Endothelial cell of umbilical vein (primary cell): ENCODE measurements at regions not wholly inside any gene's neighbourhood (a gene's known extent, or its start where the extent isn't known, plus 50 kb on each side); places are given as distances from the start of the nearest gene placed in this dataset.

Source experiments
- BruUV-seq: library from RNA; stranded (reverse); fragments of 400-500 nt; replicated peaks from 2 replicates; lab custom pipeline; 2021; lab: Mats Ljungman, UMichigan
- CTCF ChIA-PET: fragments of 300-600, 350-600 bp; sonication (Branson Sonifier 250); formaldehyde crosslinking; loops from one replicate; lab custom pipeline; 2021; ENCODE audit warnings: antibody characterized with exemption, inconsistent platforms; lab: Charles Lee
- POLR2A ChIA-PET: fragments of 300-600, 350-600 bp; sonication (Branson Sonifier 250); formaldehyde crosslinking; loops from one replicate; lab custom pipeline; 2021; ENCODE audit warnings: antibody characterized with exemption, inconsistent platforms; lab: Charles Lee
- DNase-seq: peaks from one replicate; pipeline ENCODE4 v3.0.0-alpha.2; 2011; ENCODE audit warnings: low read depth, low spot score
- FAIRE-seq: peaks from 2 replicates; lab custom pipeline; 2011; peaks lifted over from hg19 to GRCh38; lab: Jason Lieb, UNC
- H2AFZ ChIP-seq: 2 replicates; pipeline ENCODE4 v1.6.0; 2012; ENCODE audit warnings: low read depth, low read length, control low read depth, inconsistent platforms
- H3K27ac ChIP-seq: 2 replicates; pipeline ENCODE4 v1.5.1; 2011; ENCODE audit warnings: low read depth, mild to moderate bottlenecking, control low read depth, low read length, moderate library complexity; ENCODE audit not compliant: insufficient read depth
- H3K27me3 ChIP-seq, 2 experiments: 2 replicates each; pipeline versions ENCODE4 v1.6.0 to v1.6.1; 2011; ENCODE audit warnings: low read length in 2 of 2, mixed read lengths in 1 of 2; ENCODE audit not compliant: control insufficient read depth in 2 of 2, insufficient read depth in 2 of 2
- H3K36me3 ChIP-seq, 2 experiments: 2 replicates in 1 of 2; 3 replicates in 1 of 2; pipeline ENCODE4 v1.5.1; 2011; ENCODE audit warnings: low read length in 2 of 2, mild to moderate bottlenecking in 1 of 2, moderate library complexity in 1 of 2; ENCODE audit not compliant: control insufficient read depth in 2 of 2, insufficient read depth in 2 of 2; ENCODE audit errors: extremely low read depth in 1 of 2
- H3K4me1 ChIP-seq: 3 replicates; pipeline ENCODE4 v1.5.1; 2011; ENCODE audit warnings: mild to moderate bottlenecking, low read length; ENCODE audit not compliant: control insufficient read depth, insufficient read depth; ENCODE audit errors: extremely low read depth
- H3K4me2 ChIP-seq: 2 replicates; pipeline ENCODE4 v1.6.1; 2011; ENCODE audit warnings: low read length, control low read depth, mixed read lengths; ENCODE audit not compliant: insufficient read depth
- H3K4me3 ChIP-seq, 3 experiments: fragments of 200-600 bp in 1 of 3; sonication (generic), shearing (Covaris generic) in 1 of 3; replicated peaks in 1 of 3; 2 replicates each; pipeline ENCODE4 v1.5.1; 2011 to 2016; ENCODE audit warnings: control low read depth in 3 of 3, low read length in 3 of 3, mild to moderate bottlenecking in 2 of 3, inconsistent platforms in 1 of 3, low read depth in 1 of 3, moderate library complexity in 1 of 3; ENCODE audit not compliant: insufficient read depth in 1 of 3
- H3K79me2 ChIP-seq: 2 replicates; pipeline ENCODE4 v1.6.0; 2012; ENCODE audit warnings: low read length, inconsistent platforms; ENCODE audit not compliant: control insufficient read depth, insufficient read depth
- H3K9ac ChIP-seq: replicated peaks from 2 replicates; pipeline ENCODE3; 2011; ENCODE audit warnings: low read length, control low read depth; ENCODE audit not compliant: insufficient read depth; ENCODE audit errors: extremely low read depth
- H3K9me1 ChIP-seq: replicated peaks from 3 replicates; pipeline ENCODE4 v1.6.0; 2011; ENCODE audit warnings: mild to moderate bottlenecking, low read length; ENCODE audit not compliant: control insufficient read depth, insufficient read depth; ENCODE audit errors: extremely low read depth
- H3K9me3 ChIP-seq: replicated peaks from 2 replicates; pipeline ENCODE4 v1.5.1; 2012; ENCODE audit warnings: low read length, inconsistent platforms; ENCODE audit not compliant: control insufficient read depth, insufficient read depth
- H4K20me1 ChIP-seq: replicated peaks from 2 replicates; pipeline ENCODE3; 2011; ENCODE audit warnings: mild to moderate bottlenecking, low read length; ENCODE audit not compliant: control insufficient read depth, insufficient read depth; ENCODE audit errors: extremely low read depth
- EZH2 ChIP-seq: IDR thresholded peaks from 2 replicates; pipeline ENCODE4 v1.6.1; 2012; ENCODE audit warnings: borderline replicate concordance, low read depth, mild to moderate bottlenecking, moderate library complexity, low read length, inconsistent platforms; ENCODE audit not compliant: severe bottlenecking
- FOS ChIP-seq: IDR thresholded peaks from 2 replicates; pipeline ENCODE4 v1.6.1; 2011; ENCODE audit warnings: mild to moderate bottlenecking, low read length, moderate library complexity, borderline replicate concordance; ENCODE audit not compliant: insufficient read depth
- GATA2 ChIP-seq: IDR thresholded peaks from 2 replicates; pipeline ENCODE4 v1.7.0; 2011; ENCODE audit warnings: low read depth, mild to moderate bottlenecking, moderate library complexity, mixed read lengths, low read length; ENCODE audit not compliant: insufficient read length, insufficient read depth
- JUN ChIP-seq: IDR thresholded peaks from 2 replicates; pipeline ENCODE4 v1.6.1; 2011; ENCODE audit warnings: borderline replicate concordance, low read depth; ENCODE audit not compliant: insufficient read length, insufficient read depth
- MYC ChIP-seq: IDR thresholded peaks from one replicate; pipeline ENCODE4 v1.6.1; 2011; ENCODE audit warnings: mild to moderate bottlenecking, low read depth, low read length
- POLR2A ChIP-seq: IDR thresholded peaks from 2 replicates; pipeline ENCODE4 v1.6.1; 2012; ENCODE audit warnings: low read depth, mild to moderate bottlenecking, control low read depth, low read length
- POLR2AphosphoS5 ChIP-seq: IDR thresholded peaks from 2 replicates; pipeline ENCODE4 v1.6.1; 2012; ENCODE audit warnings: low read depth, mild to moderate bottlenecking, control low read depth, low read length, moderate library complexity; ENCODE audit not compliant: insufficient read depth
- dilution Hi-C: fragments of 300-500 bp; cut with MboI; formaldehyde crosslinking; loops from one replicate; pipeline ENCODE4 v1.15.0; 2019; ENCODE audit warnings: low sequenced_read_pairs; ENCODE audit not compliant: extremely low pct_ligation_motif_present
- intact Hi-C: fragments of 100-400 bp; cut with micrococcal nuclease; formaldehyde crosslinking; loops from one replicate; pipeline ENCODE4 v1.10.0; 2022
- TF ChIP-seq, protein P1 (sequence below), 2 donors: IDR thresholded peaks; 1 replicate in 1 of 2; 2 replicates in 1 of 2; pipeline ENCODE4 v1.5.1; 2011; ENCODE audit warnings: low read length in 2 of 2, mild to moderate bottlenecking in 2 of 2, moderate library complexity in 2 of 2, control low read depth in 1 of 2, inconsistent platforms in 1 of 2, low read depth in 1 of 2; ENCODE audit not compliant: insufficient read depth in 1 of 2; ENCODE audit errors: extremely low read depth in 1 of 2
- TF ChIP-seq, protein P2 (sequence below): IDR thresholded peaks from 2 replicates; pipeline ENCODE4 v1.6.1; 2011; ENCODE audit not compliant: insufficient read depth, insufficient read length

DNA sequence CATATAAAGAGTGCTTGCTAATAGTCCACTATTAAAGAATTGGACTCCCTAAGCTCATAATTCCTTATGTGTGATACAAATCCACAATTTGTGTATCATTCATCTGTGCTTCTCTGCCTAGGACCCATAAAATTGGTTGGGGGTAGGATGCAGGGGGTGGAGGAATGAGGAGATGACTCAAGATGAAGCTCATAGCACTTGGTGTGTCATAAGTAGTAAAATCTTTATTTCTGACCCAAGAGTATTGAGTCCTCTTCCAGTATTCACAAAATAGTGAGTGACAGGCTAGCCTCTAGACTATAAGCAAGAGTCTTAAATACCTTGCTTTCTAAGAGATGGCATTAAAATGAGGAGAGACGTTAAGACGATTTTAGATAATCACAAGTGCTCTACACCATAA, 390.9 kb upstream of the CDH19 start:
- Histone ChIP-seq H3K4me1 (no peaks in the 10 kb centered on the region), H3K4me3 (no peak overlapping the region), H3K9me3 (no peaks in the 10 kb centered on the region), H3K27me3 (no peaks in the 10 kb centered on the region), H2AFZ (no peak overlapping the region), H3K9me1 (no peaks in the 10 kb centered on the region), H3K79me2 (no peaks in the 10 kb centered on the region), H3K4me2 (no peak overlapping the region), H4K20me1 (no peaks in the 10 kb centered on the region), H3K27ac (no peak overlapping the region), H3K36me3 (no peaks in the 10 kb centered on the region), H3K9ac (no peak overlapping the region)
- DNase-seq: no peak
- TF ChIP-seq MYC (no peak), FOS (no peak), POLR2A (no peak), JUN (no peak), POLR2AphosphoS5 (no peak), GATA2 (no peak), EZH2 (no peak)
- TF ChIP-seq, protein P1, sequence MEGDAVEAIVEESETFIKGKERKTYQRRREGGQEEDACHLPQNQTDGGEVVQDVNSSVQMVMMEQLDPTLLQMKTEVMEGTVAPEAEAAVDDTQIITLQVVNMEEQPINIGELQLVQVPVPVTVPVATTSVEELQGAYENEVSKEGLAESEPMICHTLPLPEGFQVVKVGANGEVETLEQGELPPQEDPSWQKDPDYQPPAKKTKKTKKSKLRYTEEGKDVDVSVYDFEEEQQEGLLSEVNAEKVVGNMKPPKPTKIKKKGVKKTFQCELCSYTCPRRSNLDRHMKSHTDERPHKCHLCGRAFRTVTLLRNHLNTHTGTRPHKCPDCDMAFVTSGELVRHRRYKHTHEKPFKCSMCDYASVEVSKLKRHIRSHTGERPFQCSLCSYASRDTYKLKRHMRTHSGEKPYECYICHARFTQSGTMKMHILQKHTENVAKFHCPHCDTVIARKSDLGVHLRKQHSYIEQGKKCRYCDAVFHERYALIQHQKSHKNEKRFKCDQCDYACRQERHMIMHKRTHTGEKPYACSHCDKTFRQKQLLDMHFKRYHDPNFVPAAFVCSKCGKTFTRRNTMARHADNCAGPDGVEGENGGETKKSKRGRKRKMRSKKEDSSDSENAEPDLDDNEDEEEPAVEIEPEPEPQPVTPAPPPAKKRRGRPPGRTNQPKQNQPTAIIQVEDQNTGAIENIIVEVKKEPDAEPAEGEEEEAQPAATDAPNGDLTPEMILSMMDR (IDR thresholded peaks at IDR 0.05; ENCODE audit: extremely low read depth in 1 of 2, insufficient read depth in 1 of 2, low read depth in 1 of 2, low read length in 2 of 2): no peak
- TF ChIP-seq, protein P2, sequence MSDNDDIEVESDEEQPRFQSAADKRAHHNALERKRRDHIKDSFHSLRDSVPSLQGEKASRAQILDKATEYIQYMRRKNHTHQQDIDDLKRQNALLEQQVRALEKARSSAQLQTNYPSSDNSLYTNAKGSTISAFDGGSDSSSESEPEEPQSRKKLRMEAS: no peak
- CTCF ChIA-PET: no interaction called here
- FAIRE-seq: no peak
- POLR2A ChIA-PET: no interaction called here
- no TSS peak for BruUV-seq
- intact Hi-C loops: no loop called here
- dilution Hi-C loops: no loop called here
